Stimulated activated effector memory CD8-positive, alpha-beta T cell treated with anti-CD3 and anti-CD28 coated beads, Interleukin-12 subunit alpha, Interleukin-12 subunit beta, amount 100 ng/mL, for 72 hours (primary cell): ENCODE measurements at regions not wholly inside any gene's neighbourhood (a gene's known extent, or its start where the extent isn't known, plus 50 kb on each side); places are given as distances from the start of the nearest gene placed in this dataset.
"Not testable (repeated sequence)": the region's sequence is repeated elsewhere in the genome, so short reads cannot be mapped to it uniquely, and the experiment has no call there.

Experiments used
- ATAC-seq: fragments of 150-1000 bp; cut with Tn5 transposase; 2 replicates; pipeline ENCODE4 v1.10.0; 2021
- DNase-seq, 2 donors: peaks; one replicate each; pipeline ENCODE4 v3.0.0; 2021 to 2022; ENCODE audit warnings: low spot score in 2 of 2
- H3K27ac Mint-ChIP-seq: one replicate; pipeline ENCODE4 v1.8.0; 2022; ENCODE audit warnings: mild to moderate bottlenecking, mixed read lengths
- H3K36me3 Mint-ChIP-seq: one replicate; pipeline ENCODE4 v1.8.0; 2022; ENCODE audit warnings: mild to moderate bottlenecking, mixed read lengths
- H3K4me1 Mint-ChIP-seq: one replicate; pipeline ENCODE4 v1.8.0; 2022; ENCODE audit warnings: mixed read lengths
- H3K4me3 Mint-ChIP-seq: one replicate; pipeline ENCODE4 v1.8.0; 2022; ENCODE audit warnings: mild to moderate bottlenecking, mixed read lengths
- H3K9me3 Mint-ChIP-seq: one replicate; pipeline ENCODE4 v1.8.0; 2022; ENCODE audit warnings: mixed read lengths

DNA sequence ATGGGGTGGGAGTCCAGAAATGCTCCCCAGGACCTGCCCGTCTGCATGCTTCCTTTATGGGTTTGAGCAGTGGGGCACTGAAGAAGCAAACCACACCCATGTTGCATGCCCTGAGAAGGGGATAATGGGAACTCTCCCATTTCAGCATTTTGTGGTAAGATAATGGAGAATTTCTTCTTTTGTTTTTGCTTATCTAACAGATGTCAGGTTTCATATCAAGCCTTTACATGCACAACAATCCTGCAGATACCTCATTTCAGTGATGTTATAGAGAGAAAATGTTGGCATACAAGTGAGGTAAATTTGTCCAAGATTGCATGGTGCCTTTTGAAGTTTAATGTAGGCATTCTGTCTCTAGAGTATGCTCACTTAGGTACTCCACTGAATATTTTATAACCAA, 177.0 kb downstream of the ALX1 start:
- no peaks in the 10 kb centered on the region for H3K36me3 Mint-ChIP-seq
- no peak for DNase-seq
- ATAC-seq = no peak
- no peak overlapping the region for H3K4me3 Mint-ChIP-seq
- no peaks in the 10 kb centered on the region for H3K4me1 Mint-ChIP-seq
- H3K27ac Mint-ChIP-seq = no peak overlapping the region
- peaks cover 13% of the 10 kb centered on the region for H3K9me3 Mint-ChIP-seq

GRCh38 chr12:85461127-85461526, 181.1 kb downstream of the ALX1 start:
- ATAC-seq (no peak), DNase-seq (no peak)
- no peaks in the 10 kb centered on the region for H3K4me1 Mint-ChIP-seq
- H3K4me3 Mint-ChIP-seq = no peak overlapping the region
- no peak overlapping the region for H3K27ac Mint-ChIP-seq
- H3K9me3 Mint-ChIP-seq = peaks cover 13% of the 10 kb centered on the region
- no peaks in the 10 kb centered on the region for H3K36me3 Mint-ChIP-seq

DNA sequence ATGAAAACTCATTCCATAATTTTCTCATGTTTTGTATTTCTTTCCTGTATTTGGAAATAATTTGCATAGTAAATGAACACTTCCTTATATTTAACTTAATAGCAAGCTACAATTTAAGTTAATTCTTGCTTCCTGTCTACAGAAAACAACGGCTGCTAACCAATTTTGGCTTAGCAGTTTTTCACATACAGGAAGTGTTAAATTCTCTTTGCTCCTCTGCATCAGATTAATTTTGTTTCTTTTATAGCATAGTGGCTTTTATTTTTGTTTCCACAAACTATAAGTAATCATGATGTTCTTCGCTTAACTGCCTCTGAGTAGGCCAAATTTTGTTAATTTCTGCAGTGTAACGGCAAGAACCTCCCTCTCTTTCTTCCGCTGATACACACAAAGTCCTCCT, 182.9 kb downstream of the ALX1 start:
- Mint-ChIP-seq H3K4me3 (no peak overlapping the region), H3K36me3 (no peaks in the 10 kb centered on the region), H3K9me3 (peaks cover 9% of the 10 kb centered on the region), H3K27ac (no peak overlapping the region), H3K4me1 (no peaks in the 10 kb centered on the region)
- ATAC-seq (no peak), DNase-seq (no peak)

DNA sequence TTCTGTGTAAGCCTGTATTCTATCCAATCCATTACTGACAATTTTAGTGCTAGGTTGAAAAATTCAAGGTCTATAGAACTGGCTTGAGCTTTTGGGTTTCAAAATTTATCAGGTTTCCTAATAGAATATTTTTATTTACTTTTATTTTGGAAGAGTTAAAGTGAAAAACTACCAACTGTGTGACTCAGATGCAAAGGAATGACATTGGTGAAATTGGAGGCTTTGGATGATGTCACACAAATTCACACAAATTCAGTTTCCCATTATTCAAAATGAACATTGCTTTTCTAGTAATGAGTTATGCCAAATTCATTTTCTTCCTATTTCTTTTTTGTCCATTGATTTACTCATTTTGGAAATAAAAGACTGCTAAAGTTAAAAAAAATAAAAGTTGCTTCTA, 186.9 kb downstream of the ALX1 start:
- H3K4me1 Mint-ChIP-seq = no peaks in the 10 kb centered on the region
- ATAC-seq = no peak
- no peak for DNase-seq
- no peak overlapping the region for H3K4me3 Mint-ChIP-seq
- no peak overlapping the region for H3K27ac Mint-ChIP-seq
- no peaks in the 10 kb centered on the region for H3K36me3 Mint-ChIP-seq
- H3K9me3 Mint-ChIP-seq = peaks cover 11% of the 10 kb centered on the region

GRCh38 chr12:85468356-85469157, 188.5 kb downstream of the ALX1 start:
- H3K4me3 Mint-ChIP-seq = no peak overlapping the region
- no peak overlapping the region for H3K27ac Mint-ChIP-seq
- no peaks in the 10 kb centered on the region for H3K4me1 Mint-ChIP-seq
- ATAC-seq (no peak), DNase-seq (no peak)
- H3K9me3 Mint-ChIP-seq = peaks cover 13% of the 10 kb centered on the region
- no peaks in the 10 kb centered on the region for H3K36me3 Mint-ChIP-seq

DNA sequence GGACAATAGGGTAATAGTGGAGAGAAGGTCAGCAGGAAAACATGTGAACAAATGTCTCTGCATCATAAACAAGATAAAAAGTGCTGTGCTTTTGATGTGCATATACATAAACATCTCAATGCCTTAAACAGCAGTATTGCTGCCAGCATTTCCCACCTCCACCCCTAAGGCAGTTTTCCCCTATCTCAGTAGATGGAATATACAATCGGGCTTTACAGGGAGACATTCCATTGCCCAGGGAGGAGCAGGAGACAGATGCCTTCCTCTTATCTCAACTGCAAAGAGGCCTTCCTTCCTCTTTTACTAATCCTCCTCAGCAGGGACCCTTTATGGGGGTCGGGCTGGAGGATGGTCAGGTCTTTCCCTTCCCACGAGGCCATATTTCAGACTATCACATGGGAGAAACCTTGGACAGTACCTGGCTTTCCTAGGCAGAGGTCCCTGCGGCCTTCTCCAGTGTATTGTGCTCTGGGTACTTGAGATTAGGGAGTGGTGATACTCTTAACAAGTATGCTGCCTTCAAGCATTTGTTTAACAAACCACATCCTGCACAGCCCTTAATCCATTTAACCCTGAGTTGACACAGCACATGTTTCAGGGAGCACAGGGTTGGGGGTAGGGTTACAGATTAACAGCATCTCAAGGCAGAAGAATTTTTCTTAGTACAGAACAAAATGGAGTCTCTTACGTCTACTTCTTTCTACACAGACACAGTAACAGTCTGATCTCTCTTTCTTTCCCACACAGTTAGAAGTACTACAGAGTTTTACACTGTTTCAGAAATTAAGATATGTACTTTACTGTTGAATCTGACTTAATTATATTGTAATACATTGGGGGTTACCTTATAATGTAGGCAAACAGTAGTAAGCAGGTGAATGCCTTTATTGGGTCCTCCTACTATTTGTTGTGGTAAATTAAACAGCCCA, 189.4 kb downstream of the ALX1 start:
- H3K4me1 Mint-ChIP-seq, H3K4me3 Mint-ChIP-seq, ATAC-seq, H3K27ac Mint-ChIP-seq, DNase-seq, H3K36me3 Mint-ChIP-seq: not testable (repeated sequence)
- peaks cover 13% of the 10 kb centered on the region for H3K9me3 Mint-ChIP-seq

- not testable (repeated sequence) for H3K4me3 Mint-ChIP-seq, DNase-seq, H3K36me3 Mint-ChIP-seq, H3K4me1 Mint-ChIP-seq, H3K27ac Mint-ChIP-seq, ATAC-seq
- H3K9me3 Mint-ChIP-seq = peaks cover 12% of the 10 kb centered on the region
Measured at GRCh38 chr12:85475277-85475676, 195.3 kb downstream of the ALX1 start.

- Mint-ChIP-seq H3K27ac (no peak overlapping the region), H3K36me3 (no peaks in the 10 kb centered on the region), H3K9me3 (peaks cover 11% of the 10 kb centered on the region), H3K4me3 (no peak overlapping the region), H3K4me1 (no peaks in the 10 kb centered on the region)
- DNase-seq (no peak), ATAC-seq (no peak)
Measured at GRCh38 chr12:85476756-85477155, 196.7 kb downstream of the ALX1 start.

- ATAC-seq (no peak), DNase-seq (no peak)
- H3K4me3 Mint-ChIP-seq = no peak overlapping the region
- H3K27ac Mint-ChIP-seq = no peak overlapping the region
- H3K4me1 Mint-ChIP-seq = no peaks in the 10 kb centered on the region
- no peaks in the 10 kb centered on the region for H3K36me3 Mint-ChIP-seq
- H3K9me3 Mint-ChIP-seq = peaks cover 7% of the 10 kb centered on the region
Measured at GRCh38 chr12:85484387-85484786, 204.4 kb downstream of the ALX1 start.

DNA sequence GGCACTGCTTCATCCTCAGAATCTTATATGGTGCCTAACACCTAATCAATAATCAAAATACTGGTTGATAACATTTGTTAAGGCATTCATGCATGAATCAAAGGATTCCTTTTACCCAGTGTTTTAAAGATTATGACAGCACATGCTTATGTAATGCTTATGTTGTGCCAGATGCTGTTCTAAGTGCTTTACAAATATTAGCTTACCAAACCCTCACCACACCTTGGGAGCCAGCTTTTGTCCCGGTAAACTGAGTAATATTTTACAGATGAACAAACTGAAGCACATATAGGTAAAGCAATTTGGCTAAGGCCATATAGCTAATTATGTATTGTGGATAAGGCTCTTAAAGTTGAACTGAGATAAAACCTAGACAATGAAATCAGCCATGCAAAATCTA, 209.2 kb downstream of the ALX1 start:
- Mint-ChIP-seq H3K9me3 (peaks cover 7% of the 10 kb centered on the region), H3K4me3 (no peak overlapping the region), H3K27ac (no peak overlapping the region), H3K36me3 (no peaks in the 10 kb centered on the region), H3K4me1 (no peaks in the 10 kb centered on the region)
- DNase-seq (no peak), ATAC-seq (no peak)

GRCh38 chr12:85504164-85504563, 224.1 kb downstream of the ALX1 start:
- ATAC-seq = no peak
- no peak for DNase-seq
- no peaks in the 10 kb centered on the region for H3K36me3 Mint-ChIP-seq
- H3K9me3 Mint-ChIP-seq = peaks cover 6% of the 10 kb centered on the region
- H3K27ac Mint-ChIP-seq = no peak overlapping the region
- H3K4me1 Mint-ChIP-seq = no peaks in the 10 kb centered on the region
- no peak overlapping the region for H3K4me3 Mint-ChIP-seq

DNA sequence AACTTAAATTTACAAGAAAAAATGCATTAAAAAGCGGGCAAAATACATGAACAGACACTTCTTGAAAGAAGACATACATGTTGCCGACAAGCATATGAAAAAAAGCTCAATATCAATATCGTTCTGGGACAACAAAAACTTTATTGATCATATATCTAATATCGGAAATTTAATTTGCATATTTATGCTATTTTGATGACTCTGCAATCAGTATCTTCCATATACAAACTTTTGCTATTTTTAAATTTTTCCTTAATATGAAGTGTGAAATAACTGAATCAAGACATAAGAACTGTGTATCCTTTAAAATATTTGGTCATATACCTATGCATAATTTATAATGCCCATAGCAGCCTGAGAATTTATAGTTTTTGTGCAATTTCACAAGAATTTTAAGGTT, 224.6 kb downstream of the ALX1 start:
- ATAC-seq = no peak
- no peak overlapping the region for H3K27ac Mint-ChIP-seq
- peaks cover 11% of the 10 kb centered on the region for H3K9me3 Mint-ChIP-seq
- H3K36me3 Mint-ChIP-seq = no peaks in the 10 kb centered on the region
- no peak for DNase-seq
- no peak overlapping the region for H3K4me3 Mint-ChIP-seq
- no peaks in the 10 kb centered on the region for H3K4me1 Mint-ChIP-seq

GRCh38 chr12:85507456-85507855, 227.4 kb downstream of the ALX1 start:
- DNase-seq (no peak), ATAC-seq (no peak)
- Mint-ChIP-seq H3K4me1 (no peaks in the 10 kb centered on the region), H3K36me3 (no peaks in the 10 kb centered on the region), H3K9me3 (peaks cover 20% of the 10 kb centered on the region), H3K27ac (no peak overlapping the region), H3K4me3 (no peak overlapping the region)

- H3K4me3 Mint-ChIP-seq = no peak overlapping the region
- H3K36me3 Mint-ChIP-seq = no peaks in the 10 kb centered on the region
- DNase-seq (no peak), ATAC-seq (no peak)
- H3K9me3 Mint-ChIP-seq = peaks cover 21% of the 10 kb centered on the region
- H3K27ac Mint-ChIP-seq = no peak overlapping the region
- H3K4me1 Mint-ChIP-seq = no peaks in the 10 kb centered on the region
Measured at GRCh38 chr12:85509081-85509856, 229.2 kb downstream of the ALX1 start.

DNA sequence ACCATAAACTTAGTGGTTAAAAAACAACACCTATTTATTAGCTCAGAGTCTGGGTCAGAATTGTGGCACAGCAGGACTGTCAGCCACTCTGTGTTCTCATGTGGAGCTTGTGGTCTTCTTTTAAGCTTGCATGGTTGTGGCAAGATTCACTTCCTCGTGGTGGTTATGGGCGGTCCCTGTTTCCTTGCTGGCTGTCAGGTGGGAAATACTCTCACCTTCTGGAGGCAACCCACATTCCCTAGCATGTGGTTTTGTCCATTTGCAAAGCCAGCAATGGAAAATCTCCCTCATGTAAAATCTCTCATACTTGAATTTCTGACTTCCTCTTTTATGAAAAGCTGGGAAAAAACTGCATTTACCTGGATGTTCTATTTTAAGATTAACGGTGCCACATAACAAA, 229.8 kb downstream of the ALX1 start:
- no peaks in the 10 kb centered on the region for H3K36me3 Mint-ChIP-seq
- peaks cover 21% of the 10 kb centered on the region for H3K9me3 Mint-ChIP-seq
- no peak for ATAC-seq
- H3K4me1 Mint-ChIP-seq = no peaks in the 10 kb centered on the region
- H3K4me3 Mint-ChIP-seq = no peak overlapping the region
- H3K27ac Mint-ChIP-seq = no peak overlapping the region
- no peak for DNase-seq
